ENCODE measurements at regions not wholly inside any gene's neighbourhood (a gene's known extent, or its start where the extent isn't known, plus 50 kb on each side); places are given as distances from the start of the nearest gene placed in this dataset.

GRCh38 chr10:108788891-108789290 lies 1134.4 kb downstream of the XPNPEP1 start:
- TF ChIP-seq, protein P1, sequence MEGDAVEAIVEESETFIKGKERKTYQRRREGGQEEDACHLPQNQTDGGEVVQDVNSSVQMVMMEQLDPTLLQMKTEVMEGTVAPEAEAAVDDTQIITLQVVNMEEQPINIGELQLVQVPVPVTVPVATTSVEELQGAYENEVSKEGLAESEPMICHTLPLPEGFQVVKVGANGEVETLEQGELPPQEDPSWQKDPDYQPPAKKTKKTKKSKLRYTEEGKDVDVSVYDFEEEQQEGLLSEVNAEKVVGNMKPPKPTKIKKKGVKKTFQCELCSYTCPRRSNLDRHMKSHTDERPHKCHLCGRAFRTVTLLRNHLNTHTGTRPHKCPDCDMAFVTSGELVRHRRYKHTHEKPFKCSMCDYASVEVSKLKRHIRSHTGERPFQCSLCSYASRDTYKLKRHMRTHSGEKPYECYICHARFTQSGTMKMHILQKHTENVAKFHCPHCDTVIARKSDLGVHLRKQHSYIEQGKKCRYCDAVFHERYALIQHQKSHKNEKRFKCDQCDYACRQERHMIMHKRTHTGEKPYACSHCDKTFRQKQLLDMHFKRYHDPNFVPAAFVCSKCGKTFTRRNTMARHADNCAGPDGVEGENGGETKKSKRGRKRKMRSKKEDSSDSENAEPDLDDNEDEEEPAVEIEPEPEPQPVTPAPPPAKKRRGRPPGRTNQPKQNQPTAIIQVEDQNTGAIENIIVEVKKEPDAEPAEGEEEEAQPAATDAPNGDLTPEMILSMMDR (conservative IDR thresholded peaks at IDR 0.05; ENCODE audit: low read depth, low read length) = no peak
- TF ChIP-seq EZH2 (IDR thresholded peaks at IDR 0.05; ENCODE audit: low read length, unreplicated experiment) = no peak
